ENCODE measurements at regions not wholly inside any gene's neighbourhood (a gene's known extent, or its start where the extent isn't known, plus 50 kb on each side); places are given as distances from the start of the nearest gene placed in this dataset.

- peaks cover 3 to 36% (median 21%) of the 10 kb centered on the region in 4 donors for H3K4me1 ChIP-seq (ENCODE audit: control insufficient read depth in 4 of 4, insufficient read depth in 4 of 4, low read length in 3 of 4)
- H3K27me3 ChIP-seq (ENCODE audit: control insufficient read depth in 4 of 4, insufficient read depth in 4 of 4, low read length in 3 of 4) = no peaks in the 10 kb centered on the region
- WGBS = 88% methylated on average over 4 of the region's 4 CpGs
- no peaks in the 10 kb centered on the region for H3K9me3 ChIP-seq (ENCODE audit: control insufficient read depth in 4 of 4, low read length in 3 of 4)
- no peak overlapping the region for H3K27ac ChIP-seq (ENCODE audit: low read depth in 1 of 2, low read length in 2 of 2)
- no peak for DNase-seq (ENCODE audit: low spot score)
- TF ChIP-seq FOXA1 (IDR thresholded peaks at IDR 0.05) = no peak
- no peak for TF ChIP-seq HNF4A (conservative IDR thresholded peaks at IDR 0.05)
- TF ChIP-seq JUND (IDR thresholded peaks at IDR 0.05) = no peak
- no peak for TF ChIP-seq TAF1 (conservative IDR thresholded peaks at IDR 0.05)
- no peak for TF ChIP-seq GABPA (IDR thresholded peaks at IDR 0.05 in 1 of 2, conservative IDR thresholded peaks at IDR 0.05 in 1 of 2)
- no peak for TF ChIP-seq NR2F2 (IDR thresholded peaks at IDR 0.05)
- no peak for TF ChIP-seq FOXA2 (IDR thresholded peaks at IDR 0.05)
- TF ChIP-seq RAD21 (IDR thresholded peaks at IDR 0.05) = no peak
- no peak for TF ChIP-seq YY1 (IDR thresholded peaks at IDR 0.05)
- no peaks in the 10 kb centered on the region for H3K36me3 ChIP-seq (ENCODE audit: control insufficient read depth in 4 of 4, insufficient read depth in 3 of 4, low read depth in 1 of 4, low read length in 3 of 4)
- no peak overlapping the region for H3K9ac ChIP-seq (ENCODE audit: low read depth in 1 of 2, low read length in 2 of 2)
- no peak overlapping the region for H3K4me3 ChIP-seq (ENCODE audit: low read depth in 1 of 3, low read length in 3 of 3)
Observed at GRCh38 chr18:46345181-46345465, 240.9 kb downstream of the HAUS1 start.

- Histone ChIP-seq H3K27ac (ENCODE audit: low read depth in 1 of 2, low read length in 2 of 2) (no peak overlapping the region), H3K27me3 (ENCODE audit: control insufficient read depth in 4 of 4, insufficient read depth in 4 of 4, low read length in 3 of 4) (no peaks in the 10 kb centered on the region), H3K4me1 (ENCODE audit: control insufficient read depth in 4 of 4, insufficient read depth in 4 of 4, low read length in 3 of 4) (peaks cover 0 to 28% (median 19%) of the 10 kb centered on the region in 4 donors), H3K9ac (ENCODE audit: low read depth in 1 of 2, low read length in 2 of 2) (no peak overlapping the region), H3K4me3 (ENCODE audit: low read depth in 1 of 3, low read length in 3 of 3) (no peak overlapping the region), H3K36me3 (ENCODE audit: control insufficient read depth in 4 of 4, insufficient read depth in 3 of 4, low read depth in 1 of 4, low read length in 3 of 4) (no peaks in the 10 kb centered on the region), H3K9me3 (ENCODE audit: control insufficient read depth in 4 of 4, low read length in 3 of 4) (no peaks in the 10 kb centered on the region)
- WGBS = 97% methylated on average over 6 of the region's 6 CpGs
- TF ChIP-seq GABPA (IDR thresholded peaks at IDR 0.05 in 1 of 2, conservative IDR thresholded peaks at IDR 0.05 in 1 of 2) (no peak), TAF1 (conservative IDR thresholded peaks at IDR 0.05) (no peak), RAD21 (IDR thresholded peaks at IDR 0.05) (no peak), ATF3 (IDR thresholded peaks at IDR 0.05) (no peak), MAX (IDR thresholded peaks at IDR 0.05) (no peak), FOXA1 (IDR thresholded peaks at IDR 0.05) (no peak), RXRA (IDR thresholded peaks at IDR 0.05) (no peak), HNF4A (conservative IDR thresholded peaks at IDR 0.05) (no peak), EGR1 (IDR thresholded peaks at IDR 0.05; ENCODE audit: low read depth in 2 of 2) (no peak), YY1 (IDR thresholded peaks at IDR 0.05) (no peak), REST (IDR thresholded peaks at IDR 0.05) (no peak), NR2F2 (IDR thresholded peaks at IDR 0.05) (no peak), FOXA2 (IDR thresholded peaks at IDR 0.05) (no peak)
- DNase-seq (ENCODE audit: low spot score) = no peak
Observed at GRCh38 chr18:46346213-46346612, 242.0 kb downstream of the HAUS1 start.

GRCh38 chr18:46346896-46347630, 242.9 kb downstream of the HAUS1 start:
- Histone ChIP-seq H3K4me3 (ENCODE audit: low read depth in 1 of 3, low read length in 3 of 3) (no peak overlapping the region), H3K4me1 (ENCODE audit: control insufficient read depth in 4 of 4, insufficient read depth in 4 of 4, low read length in 3 of 4) (peaks cover 0 to 28% (median 18%) of the 10 kb centered on the region in 4 donors), H3K9me3 (ENCODE audit: control insufficient read depth in 4 of 4, low read length in 3 of 4) (no peaks in the 10 kb centered on the region), H3K27me3 (ENCODE audit: control insufficient read depth in 4 of 4, insufficient read depth in 4 of 4, low read length in 3 of 4) (no peaks in the 10 kb centered on the region), H3K36me3 (ENCODE audit: control insufficient read depth in 4 of 4, insufficient read depth in 3 of 4, low read depth in 1 of 4, low read length in 3 of 4) (no peaks in the 10 kb centered on the region), H3K9ac (ENCODE audit: low read depth in 1 of 2, low read length in 2 of 2) (no peak overlapping the region), H3K27ac (ENCODE audit: low read depth in 1 of 2, low read length in 2 of 2) (no peak overlapping the region)
- TF ChIP-seq NR2F2 (IDR thresholded peaks at IDR 0.05) (no peak), HNF4A (conservative IDR thresholded peaks at IDR 0.05) (no peak)
- DNase-seq (ENCODE audit: low spot score) = no peak
- 94% methylated on average over 19 of the region's 19 CpGs for WGBS

Measured in liver (tissue), 7 donors.